HG03442 (cell line): ENCODE measurements at regions not wholly inside any gene's neighbourhood (a gene's known extent, or its start where the extent isn't known, plus 50 kb on each side); places are given as distances from the start of the nearest gene placed in this dataset.
"Not testable (repeated sequence)": the region's sequence is repeated elsewhere in the genome, so short reads cannot be mapped to it uniquely, and the experiment has no call there.

ENCODE experiments used
- ATAC-seq: cut with Tn5 transposase; IDR thresholded peaks from one replicate; pipeline ENCODE4 v1.9.1; 2021; ENCODE audit warnings: mild to moderate bottlenecking, moderate library complexity; ENCODE audit not compliant: unreplicated experiment

GRCh38 chr10:10660054-10660453 lies 357.6 kb upstream of the CELF2 start:
- no peak for ATAC-seq

- no peak for ATAC-seq
These were observed 356.5 kb upstream of the CELF2 start for GRCh38 chr10:10661176-10661575.

GRCh38 chr10:10662716-10663408 lies 354.8 kb upstream of the CELF2 start:
- no peak for ATAC-seq

GRCh38 chr10:10663622-10664021 lies 354.1 kb upstream of the CELF2 start:
- ATAC-seq, result no peak

- ATAC-seq, result no peak
These were observed 351.9 kb upstream of the CELF2 start for GRCh38 chr10:10665750-10666149.

DNA sequence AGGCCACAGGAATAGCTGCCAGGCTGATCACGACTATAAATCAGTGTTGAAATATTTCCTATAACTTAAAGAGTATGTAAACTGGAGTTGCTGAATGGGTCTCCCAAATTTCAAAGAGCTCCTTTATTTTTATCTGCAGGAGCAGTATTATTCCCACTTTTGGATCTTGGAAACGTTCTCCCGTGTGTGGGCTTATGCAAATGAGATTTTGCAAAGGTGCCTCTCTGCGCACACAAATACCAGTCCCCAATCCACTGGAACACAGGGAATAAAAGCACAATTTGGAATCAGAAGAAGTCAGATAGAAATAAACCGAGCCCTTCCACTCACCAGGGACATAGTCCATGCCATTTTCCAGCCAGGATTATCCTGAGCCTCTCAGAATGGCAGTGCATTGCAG lies 350.2 kb upstream of the CELF2 start:
- no peak for ATAC-seq

GRCh38 chr10:10676972-10677371 lies 340.7 kb upstream of the CELF2 start:
- no peak for ATAC-seq

DNA sequence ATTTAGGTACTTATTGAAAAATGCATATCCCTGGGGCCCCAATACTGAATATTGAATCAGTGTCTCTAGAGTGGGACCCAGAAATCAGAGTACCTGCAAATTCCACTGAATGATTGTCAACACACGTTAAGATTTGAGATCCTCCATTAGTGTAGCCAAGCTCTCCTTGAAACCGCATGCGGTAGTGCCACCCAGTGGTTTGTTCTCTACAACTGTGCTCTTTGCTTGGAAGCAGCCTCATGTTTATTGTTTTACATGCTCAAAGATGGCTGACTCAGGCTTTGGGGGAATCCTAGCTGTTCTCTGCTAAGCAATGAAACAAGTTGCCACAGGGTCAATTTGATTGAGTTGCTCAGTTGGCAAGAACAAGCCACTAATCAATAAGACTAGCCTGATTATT lies 340.2 kb upstream of the CELF2 start:
- peak; percentile 87 for ATAC-seq

DNA sequence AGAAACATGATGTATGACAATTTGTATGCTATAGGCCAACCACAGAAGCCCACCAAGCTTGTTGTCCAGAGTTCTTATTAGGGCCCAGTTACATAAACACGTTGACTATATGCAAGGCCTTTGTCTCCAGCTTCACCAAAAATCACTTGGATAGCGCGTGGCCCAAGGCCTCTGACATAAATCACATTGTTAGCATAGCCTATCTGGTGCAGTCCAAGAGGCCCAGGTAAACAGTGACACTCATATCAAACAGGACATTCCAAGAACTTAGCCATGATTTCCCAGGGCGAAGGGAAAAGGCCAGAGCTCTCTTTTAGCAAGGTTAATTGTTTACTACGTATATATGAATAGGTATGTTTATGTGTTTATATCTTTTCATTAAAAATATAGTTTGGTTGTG lies 337.2 kb upstream of the CELF2 start:
- ATAC-seq, result no peak

- ATAC-seq, result no peak
These were observed 332.7 kb upstream of the CELF2 start for GRCh38 chr10:10684972-10685371.

- peak; percentile 69 for ATAC-seq
These were observed 332.1 kb upstream of the CELF2 start for GRCh38 chr10:10685566-10685965.

GRCh38 chr10:10687751-10688150 lies 329.9 kb upstream of the CELF2 start:
- ATAC-seq, result no peak

GRCh38 chr10:10699427-10699826 lies 318.2 kb upstream of the CELF2 start:
- ATAC-seq, result no peak

DNA sequence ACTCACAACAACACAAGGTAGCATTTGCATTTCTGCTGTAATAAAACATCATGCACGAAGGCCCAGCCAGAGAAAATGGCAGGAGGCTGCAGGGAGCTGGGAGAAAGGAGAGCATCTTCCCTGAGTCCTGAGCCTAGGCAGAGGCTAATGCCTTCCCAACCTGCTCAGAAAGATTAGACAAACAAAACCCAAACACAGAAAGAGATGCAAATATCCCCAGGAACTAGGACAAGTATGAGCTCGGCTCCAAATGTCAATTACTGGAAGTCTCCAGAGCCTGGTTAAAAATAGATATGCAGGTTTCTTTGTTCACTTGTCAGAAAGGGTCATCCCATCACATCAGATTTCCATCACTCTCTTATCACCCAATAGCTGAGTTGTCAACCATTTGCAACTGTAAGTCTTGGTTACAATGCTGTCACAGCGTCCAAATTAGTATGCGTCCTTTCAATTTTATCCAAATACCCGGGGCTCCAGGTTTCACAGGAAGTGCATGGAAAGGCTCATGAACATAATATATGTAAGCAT lies 316.5 kb upstream of the CELF2 start:
- no peak for ATAC-seq

- ATAC-seq, result no peak
These were observed 315.5 kb upstream of the CELF2 start for GRCh38 chr10:10702211-10702610.

- ATAC-seq, result no peak
These were observed 314.3 kb upstream of the CELF2 start for GRCh38 chr10:10703382-10703781.

GRCh38 chr10:10712155-10712704 lies 305.4 kb upstream of the CELF2 start:
- ATAC-seq, result no peak

GRCh38 chr10:10714327-10714726 lies 303.3 kb upstream of the CELF2 start:
- no peak for ATAC-seq

DNA sequence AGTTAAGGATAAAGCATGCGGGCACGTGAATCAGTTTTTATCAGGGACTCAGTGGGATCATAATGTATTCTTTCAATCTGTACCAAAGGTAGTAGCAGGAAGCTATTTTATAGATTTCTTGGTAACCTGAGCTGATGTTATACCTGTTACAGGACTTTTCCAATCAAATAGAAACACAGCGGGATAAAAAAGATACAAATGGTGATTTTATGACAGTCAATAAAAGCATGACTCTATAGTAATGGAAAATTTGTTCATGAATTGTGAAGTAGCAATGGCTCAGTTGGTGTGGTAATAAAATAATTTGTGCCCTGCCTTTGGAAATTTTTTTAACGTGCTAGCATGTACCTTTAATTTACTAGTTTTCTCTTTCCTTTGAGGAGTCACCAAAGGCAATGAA lies 300.7 kb upstream of the CELF2 start:
- ATAC-seq, result no peak

DNA sequence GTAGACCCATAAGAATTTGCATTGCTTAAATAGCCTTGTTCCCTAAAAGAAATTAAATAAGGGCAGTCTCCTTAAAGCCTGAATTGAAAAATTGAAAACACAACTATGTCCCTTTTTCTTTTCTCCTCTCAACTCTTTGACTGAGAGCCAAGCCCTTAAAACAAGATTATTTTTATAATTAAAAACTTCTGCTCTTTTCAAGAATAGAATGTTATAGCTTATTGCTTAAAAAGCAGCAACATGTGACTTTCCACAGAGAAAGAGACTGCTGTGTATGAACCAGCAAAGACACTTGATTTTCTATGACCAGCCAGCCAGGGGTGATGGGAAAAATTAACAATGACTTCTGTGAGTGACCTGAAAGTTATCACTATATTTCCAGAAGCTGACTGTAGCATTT lies 295.2 kb upstream of the CELF2 start:
- ATAC-seq, result no peak

DNA sequence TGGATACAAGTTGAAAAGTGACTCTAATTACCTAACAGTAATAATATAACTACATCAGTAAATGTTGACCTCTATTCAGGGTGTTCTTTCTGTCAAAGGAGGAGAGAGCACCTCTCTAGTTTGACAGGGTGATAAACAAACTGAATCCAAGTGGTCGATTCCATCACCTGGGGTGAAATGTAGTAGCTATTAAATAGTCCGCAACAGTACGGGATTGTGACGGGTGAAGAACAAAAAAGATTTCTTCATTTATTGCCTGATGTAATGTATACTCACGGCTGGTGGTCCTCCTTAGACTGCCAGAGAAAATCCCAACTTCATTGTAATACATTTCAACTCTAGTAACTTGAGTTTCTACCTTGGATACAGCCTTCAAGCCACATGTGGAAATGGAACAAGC lies 292.5 kb upstream of the CELF2 start:
- no peak for ATAC-seq

DNA sequence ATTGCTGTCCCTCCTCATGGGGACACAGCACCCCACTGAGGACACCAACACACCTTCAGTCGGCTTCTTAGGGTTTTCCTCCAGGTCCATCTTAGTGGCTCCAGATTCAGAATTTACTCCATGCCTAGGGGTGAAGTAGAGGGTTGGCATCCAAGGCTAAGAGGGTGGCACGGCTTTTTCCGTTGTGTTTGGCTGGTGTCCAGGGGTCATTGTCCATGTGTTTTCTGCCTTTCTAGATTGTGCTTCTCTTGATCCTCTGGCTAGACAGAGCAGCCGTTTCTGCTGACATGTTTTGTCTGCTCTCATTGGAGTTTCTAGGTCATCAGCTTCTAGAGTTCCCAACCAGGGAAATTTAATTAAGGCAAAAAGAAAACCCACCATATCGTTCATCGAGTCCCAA lies 291.6 kb upstream of the CELF2 start:
- ATAC-seq, result no peak

GRCh38 chr10:10727411-10727810 lies 290.3 kb upstream of the CELF2 start:
- ATAC-seq, result not testable (repeated sequence)
